ENCODE measurements at regions not wholly inside any gene's neighbourhood (a gene's known extent, or its start where the extent isn't known, plus 50 kb on each side); places are given as distances from the start of the nearest gene placed in this dataset.

- H3K27me3 ChIP-seq (replicated peaks; ENCODE audit: insufficient read depth, low read length): no peaks in the 10 kb centered on the region
- no peaks in the 10 kb centered on the region for H3K9me3 ChIP-seq (replicated peaks; ENCODE audit: insufficient read depth, low read length)
- H3F3A ChIP-seq (ENCODE audit: insufficient read depth, low read length): no peaks in the 10 kb centered on the region
- H4K20me1 ChIP-seq (ENCODE audit: insufficient read depth, low read length): no peaks in the 10 kb centered on the region
- H3K9ac ChIP-seq (ENCODE audit: low read length): no peak overlapping the region
- H3K9me2 ChIP-seq (replicated peaks; ENCODE audit: insufficient read depth, low read length): no peaks in the 10 kb centered on the region
- H3K79me2 ChIP-seq (ENCODE audit: low read length): no peaks in the 10 kb centered on the region
- DNase-seq: no peak
- H3K36me3 ChIP-seq (replicated peaks; ENCODE audit: insufficient read depth, low read length): no peaks in the 10 kb centered on the region
- H3K4me2 ChIP-seq (ENCODE audit: low read depth, low read length): no peak overlapping the region
- TF ChIP-seq CTCF (IDR thresholded peaks at IDR 0.05; ENCODE audit: low read length) (no peak), EZH2phosphoT487 (IDR thresholded peaks at IDR 0.05; ENCODE audit: low read length) (no peak), EZH2 (optimal IDR thresholded peaks at IDR 0.05; ENCODE audit: low read depth, low read length) (no peak)
- H3K27ac ChIP-seq (ENCODE audit: low read length): no peak overlapping the region
- H3K4me1 ChIP-seq (ENCODE audit: low read length): no peaks in the 10 kb centered on the region
- H2AFZ ChIP-seq (ENCODE audit: low read length): no peak overlapping the region
- no peak overlapping the region for H3K4me3 ChIP-seq (ENCODE audit: low read length)
These were observed 105.7 kb upstream of the PLPPR5 start for GRCh38 chr1:99110140-99111041.

- H3K9me3 ChIP-seq (replicated peaks; ENCODE audit: insufficient read depth, low read length): no peaks in the 10 kb centered on the region
- H3K4me2 ChIP-seq (ENCODE audit: low read depth, low read length): no peak overlapping the region
- no peak overlapping the region for H2AFZ ChIP-seq (ENCODE audit: low read length)
- no peaks in the 10 kb centered on the region for H3K79me2 ChIP-seq (ENCODE audit: low read length)
- TF ChIP-seq EZH2phosphoT487 (IDR thresholded peaks at IDR 0.05; ENCODE audit: low read length) (no peak), CTCF (IDR thresholded peaks at IDR 0.05; ENCODE audit: low read length) (no peak), EZH2 (optimal IDR thresholded peaks at IDR 0.05; ENCODE audit: low read depth, low read length) (no peak)
- H3K9ac ChIP-seq (ENCODE audit: low read length): no peak overlapping the region
- H3K9me2 ChIP-seq (replicated peaks; ENCODE audit: insufficient read depth, low read length): no peaks in the 10 kb centered on the region
- no peaks in the 10 kb centered on the region for H4K20me1 ChIP-seq (ENCODE audit: insufficient read depth, low read length)
- H3K4me3 ChIP-seq (ENCODE audit: low read length): no peak overlapping the region
- H3K4me1 ChIP-seq (ENCODE audit: low read length): no peaks in the 10 kb centered on the region
- no peaks in the 10 kb centered on the region for H3K27me3 ChIP-seq (replicated peaks; ENCODE audit: insufficient read depth, low read length)
- H3F3A ChIP-seq (ENCODE audit: insufficient read depth, low read length): no peaks in the 10 kb centered on the region
- no peak for DNase-seq
- no peaks in the 10 kb centered on the region for H3K36me3 ChIP-seq (replicated peaks; ENCODE audit: insufficient read depth, low read length)
- no peak overlapping the region for H3K27ac ChIP-seq (ENCODE audit: low read length)
These were observed 110.6 kb upstream of the PLPPR5 start for GRCh38 chr1:99115231-99115630.

GRCh38 chr1:99119188-99119587 lies 114.5 kb upstream of the PLPPR5 start:
- H3K27ac ChIP-seq (ENCODE audit: low read length): no peak overlapping the region
- no peaks in the 10 kb centered on the region for H3F3A ChIP-seq (ENCODE audit: insufficient read depth, low read length)
- no peaks in the 10 kb centered on the region for H3K36me3 ChIP-seq (replicated peaks; ENCODE audit: insufficient read depth, low read length)
- TF ChIP-seq EZH2phosphoT487 (IDR thresholded peaks at IDR 0.05; ENCODE audit: low read length) (no peak), EZH2 (optimal IDR thresholded peaks at IDR 0.05; ENCODE audit: low read depth, low read length) (no peak), CTCF (IDR thresholded peaks at IDR 0.05; ENCODE audit: low read length) (no peak)
- no peaks in the 10 kb centered on the region for H3K9me2 ChIP-seq (replicated peaks; ENCODE audit: insufficient read depth, low read length)
- no peak overlapping the region for H3K9ac ChIP-seq (ENCODE audit: low read length)
- no peaks in the 10 kb centered on the region for H3K9me3 ChIP-seq (replicated peaks; ENCODE audit: insufficient read depth, low read length)
- no peak for DNase-seq
- H3K27me3 ChIP-seq (replicated peaks; ENCODE audit: insufficient read depth, low read length): no peaks in the 10 kb centered on the region
- no peak overlapping the region for H3K4me3 ChIP-seq (ENCODE audit: low read length)
- no peaks in the 10 kb centered on the region for H3K4me1 ChIP-seq (ENCODE audit: low read length)
- H4K20me1 ChIP-seq (ENCODE audit: insufficient read depth, low read length): no peaks in the 10 kb centered on the region
- no peaks in the 10 kb centered on the region for H3K79me2 ChIP-seq (ENCODE audit: low read length)
- H3K4me2 ChIP-seq (ENCODE audit: low read depth, low read length): no peak overlapping the region
- no peak overlapping the region for H2AFZ ChIP-seq (ENCODE audit: low read length)

Data from MM.1S (cell line).